HG02884 (cell line): ENCODE measurements at regions not wholly inside any gene's neighbourhood (a gene's known extent, or its start where the extent isn't known, plus 50 kb on each side); places are given as distances from the start of the nearest gene placed in this dataset.
"Not testable (repeated sequence)": the region's sequence is repeated elsewhere in the genome, so short reads cannot be mapped to it uniquely, and the experiment has no call there.

Experiments used
- ATAC-seq: cut with Tn5 transposase; IDR thresholded peaks from one replicate; pipeline ENCODE4 v1.9.1; 2021; ENCODE audit warnings: mild to moderate bottlenecking, moderate library complexity; ENCODE audit not compliant: unreplicated experiment

- no peak for ATAC-seq
Observed at GRCh38 chr12:84161296-84161695, 751.3 kb downstream of the SLC6A15 start.

DNA sequence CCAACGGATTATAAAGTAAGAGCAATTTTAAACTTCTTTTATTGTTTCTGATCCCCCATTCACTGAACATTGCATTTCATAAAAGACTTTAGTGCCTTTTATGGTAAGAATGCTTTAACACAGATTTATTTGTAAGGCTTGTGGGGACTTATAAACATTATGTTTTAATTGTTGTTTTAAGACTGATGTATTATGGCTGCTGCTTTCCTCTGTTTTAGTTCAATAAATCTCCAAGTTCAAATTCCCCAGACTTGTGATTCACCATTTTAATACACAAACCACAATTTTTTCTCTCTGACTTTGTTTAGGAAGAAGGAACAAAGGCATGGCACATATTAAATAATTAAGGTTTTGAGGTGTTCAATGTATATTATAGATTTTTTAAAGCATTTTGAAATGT, 753.3 kb downstream of the SLC6A15 start:
- ATAC-seq: no peak

DNA sequence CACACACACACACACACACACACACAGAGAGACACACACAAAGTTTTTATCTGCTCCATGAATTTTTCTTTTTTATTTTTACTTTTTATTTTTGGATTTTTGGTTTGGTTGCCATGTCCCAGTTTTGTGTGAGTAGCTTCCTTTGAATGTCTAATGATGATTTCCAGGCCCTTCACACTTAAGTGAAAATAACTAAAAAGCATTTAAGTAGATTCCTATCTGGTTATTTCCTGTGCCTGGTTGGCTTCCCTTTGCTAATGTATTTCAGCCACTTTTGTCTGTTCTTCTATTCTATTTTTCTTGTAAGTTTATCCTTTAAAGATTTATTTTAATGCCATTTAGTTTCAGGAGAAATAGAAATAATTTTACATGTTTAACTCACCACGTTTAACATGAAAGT, 755.4 kb downstream of the SLC6A15 start:
- ATAC-seq: no peak

- not testable (repeated sequence) for ATAC-seq
Observed at GRCh38 chr12:84154991-84155930, 757.3 kb downstream of the SLC6A15 start.

- ATAC-seq: not testable (repeated sequence)
Observed at GRCh38 chr12:84154439-84154990, 758.1 kb downstream of the SLC6A15 start.

DNA sequence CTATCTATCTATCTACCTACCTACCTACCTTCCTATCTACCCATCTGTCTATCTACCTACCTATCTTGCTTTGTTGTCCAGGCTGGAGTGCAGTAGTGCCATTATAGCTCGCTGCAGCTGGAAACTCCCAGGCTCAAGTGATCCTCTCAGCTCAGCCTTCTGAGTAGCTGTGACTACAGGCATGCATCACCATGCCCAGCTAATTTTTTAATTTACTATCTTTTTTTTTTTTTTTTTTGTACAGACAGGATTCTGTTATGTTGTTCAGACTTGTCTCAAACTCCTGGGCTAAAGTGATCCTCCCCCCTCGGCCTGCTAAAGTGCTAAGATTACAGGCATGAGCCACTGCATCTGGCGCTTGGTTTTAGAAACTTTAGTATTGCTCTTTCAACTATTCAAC, 762.4 kb downstream of the SLC6A15 start:
- no peak for ATAC-seq

DNA sequence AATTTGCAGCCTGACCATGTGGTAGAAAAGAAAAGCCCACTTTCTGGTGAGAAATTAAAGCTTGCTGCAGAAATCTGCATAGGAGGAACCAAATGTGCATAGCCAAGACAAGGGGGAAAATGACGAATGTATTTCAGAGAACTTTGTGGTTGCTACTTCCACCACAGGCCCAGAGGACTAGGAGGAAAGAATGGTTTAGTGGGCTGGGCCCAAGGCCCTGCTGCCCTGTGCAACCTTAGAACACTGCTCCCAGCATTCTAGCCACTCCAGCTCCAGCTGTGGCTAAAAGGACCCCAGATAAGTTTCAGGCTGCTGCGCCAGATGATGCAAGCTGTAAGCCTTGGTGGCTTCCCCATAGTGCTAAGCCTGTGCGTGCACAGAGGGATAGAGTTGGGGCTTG, 764.3 kb downstream of the SLC6A15 start:
- ATAC-seq: no peak

GRCh38 chr12:84136862-84137367, 775.7 kb downstream of the SLC6A15 start:
- no peak for ATAC-seq

DNA sequence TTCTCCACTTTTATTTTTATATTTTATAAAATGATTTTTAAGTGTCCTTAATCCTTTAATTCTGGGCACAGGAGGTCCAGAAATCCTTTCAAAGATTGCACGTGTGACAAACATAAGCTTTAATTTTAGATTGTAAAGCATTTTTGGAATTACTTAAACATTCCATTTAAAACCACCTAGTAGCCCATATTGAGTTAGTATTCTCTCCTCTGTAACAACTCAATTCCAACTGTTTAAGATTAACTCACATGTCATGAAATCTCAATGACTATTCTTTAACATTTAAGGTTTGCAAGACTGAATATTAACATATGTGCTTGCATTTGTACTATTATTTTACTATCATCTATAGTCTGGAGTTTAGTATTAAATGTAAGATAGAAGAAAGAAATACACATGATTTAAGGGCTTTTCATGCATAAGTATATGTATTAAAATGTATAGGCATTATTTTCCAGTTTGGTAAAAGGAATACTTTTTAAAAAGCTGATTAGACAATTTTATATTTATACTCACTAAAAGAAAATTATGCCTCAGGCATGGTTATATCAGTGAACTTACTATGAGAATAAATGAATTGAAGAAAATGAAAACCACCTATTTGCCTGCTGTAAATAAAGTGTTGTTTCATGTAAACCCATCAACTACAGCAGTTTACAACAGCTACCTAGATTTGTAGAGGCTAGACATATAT, 776.9 kb downstream of the SLC6A15 start:
- no peak for ATAC-seq

DNA sequence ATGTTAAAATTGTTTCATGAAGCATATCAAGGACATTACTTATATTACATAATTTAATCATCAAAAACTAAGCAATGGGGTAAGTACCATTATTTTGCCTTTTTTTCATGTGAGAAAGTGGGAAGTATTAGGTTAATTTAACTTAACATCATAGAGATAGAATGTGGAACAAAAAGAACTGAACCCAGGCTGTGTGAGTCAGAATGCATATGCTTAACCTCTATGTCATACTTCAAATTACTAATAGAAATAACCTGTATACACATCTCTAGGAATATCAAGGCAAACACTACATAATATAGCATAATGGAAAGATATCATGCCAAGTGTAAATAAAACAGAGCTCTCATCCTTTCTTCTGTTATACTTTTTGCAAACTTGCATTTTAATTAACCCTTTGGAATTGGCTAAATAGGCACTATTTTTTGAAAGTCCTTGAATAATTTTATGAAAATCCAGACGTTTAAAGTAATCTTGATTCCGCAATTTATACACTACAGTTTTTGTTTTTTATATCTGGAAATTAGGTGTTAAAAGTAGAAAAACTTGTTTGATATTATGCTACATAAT, 777.7 kb downstream of the SLC6A15 start:
- ATAC-seq: no peak

GRCh38 chr12:84131076-84131475, 781.5 kb downstream of the SLC6A15 start:
- no peak for ATAC-seq

- no peak for ATAC-seq
Observed at GRCh38 chr12:84128117-84128991, 784.2 kb downstream of the SLC6A15 start.

- no peak for ATAC-seq
Observed at GRCh38 chr12:84124211-84124610, 788.4 kb downstream of the SLC6A15 start.

GRCh38 chr12:84117190-84117589, 795.4 kb downstream of the SLC6A15 start:
- no peak for ATAC-seq

DNA sequence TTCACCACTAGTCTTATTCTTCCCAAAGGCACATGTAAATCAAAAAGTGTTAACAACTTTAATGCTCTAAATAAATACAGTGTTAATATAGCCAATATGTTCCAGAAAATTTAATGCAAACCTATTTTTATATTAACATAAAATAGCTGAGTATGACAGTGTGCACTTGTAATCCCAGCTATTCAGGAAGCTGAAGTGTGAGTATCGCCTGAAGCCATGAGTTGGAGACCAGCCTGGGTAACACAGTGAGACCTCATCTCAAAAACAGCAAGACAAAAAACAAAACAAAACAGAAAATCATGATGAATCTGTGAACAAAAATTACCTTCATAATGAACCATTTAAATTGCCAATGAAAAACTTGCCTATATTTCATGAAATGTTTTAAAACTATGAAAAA, 798.9 kb downstream of the SLC6A15 start:
- ATAC-seq: no peak

GRCh38 chr12:84103886-84104285, 808.7 kb downstream of the SLC6A15 start:
- ATAC-seq: not testable (repeated sequence)

DNA sequence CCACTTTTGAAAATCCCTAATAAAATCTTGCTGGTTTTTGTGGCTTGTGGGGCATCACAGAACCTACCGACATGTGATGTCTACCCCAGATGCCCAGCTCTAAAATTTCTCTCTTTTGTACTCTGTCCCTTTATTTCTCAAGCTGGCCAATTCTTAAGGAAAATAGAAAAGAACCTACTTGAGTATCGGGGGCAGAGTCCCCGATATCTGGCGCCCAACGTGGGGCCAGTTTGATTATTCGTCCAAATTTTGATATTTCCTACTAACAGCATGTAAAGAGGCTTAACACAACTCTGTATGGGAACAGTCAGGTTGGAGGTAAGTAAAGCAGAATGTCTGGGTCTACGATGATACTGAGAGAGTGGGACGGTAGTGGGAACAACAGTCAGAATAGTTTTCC, 810.6 kb downstream of the SLC6A15 start:
- not testable (repeated sequence) for ATAC-seq

DNA sequence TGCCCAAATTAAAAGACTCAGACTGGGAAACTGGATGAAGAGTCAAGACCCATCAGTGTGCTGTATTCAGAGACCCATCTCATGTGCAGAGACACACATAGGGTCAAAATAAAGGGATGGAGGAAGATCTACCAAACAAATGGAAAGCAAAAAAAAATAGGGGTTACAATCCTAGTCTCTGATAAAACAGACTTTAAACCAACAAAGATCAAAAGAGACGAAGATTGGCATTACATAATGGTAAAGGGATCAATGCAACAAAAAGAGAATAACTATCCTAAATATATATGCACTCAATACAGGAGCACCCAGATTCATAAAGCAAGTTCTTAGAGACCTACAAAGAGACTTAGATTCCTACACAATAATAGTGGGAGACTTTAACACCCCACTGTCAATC, 813.0 kb downstream of the SLC6A15 start:
- not testable (repeated sequence) for ATAC-seq

DNA sequence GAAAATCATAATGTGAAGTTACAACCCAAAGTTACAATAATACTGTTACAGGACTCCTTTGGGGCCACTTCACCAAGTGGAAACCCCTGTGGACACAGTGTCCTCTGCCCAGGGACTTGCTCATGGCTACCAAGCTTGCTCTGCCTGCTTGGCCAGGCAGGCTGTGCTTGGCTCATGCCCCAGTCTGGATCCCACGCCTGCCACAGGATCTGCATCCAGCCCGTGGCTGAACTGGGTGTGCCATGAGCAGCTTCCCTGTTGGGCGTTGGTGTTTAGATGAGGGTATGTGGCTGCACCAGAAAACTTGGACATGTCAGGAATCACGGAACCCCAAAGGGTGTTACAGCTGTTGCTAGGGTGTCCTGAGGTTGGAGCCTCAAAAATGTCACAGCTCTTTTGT, 820.9 kb downstream of the SLC6A15 start:
- ATAC-seq: no peak

- no peak for ATAC-seq
Observed at GRCh38 chr12:84089356-84089755, 823.2 kb downstream of the SLC6A15 start.
